Activated T-helper 17 cell treated with anti-CD3 and anti-CD28 coated beads, Interleukin-2, amount 50 U/mL, for 72 hours (primary cell): ENCODE measurements at regions not wholly inside any gene's neighbourhood (a gene's known extent, or its start where the extent isn't known, plus 50 kb on each side); places are given as distances from the start of the nearest gene placed in this dataset.

Experiments used
- ATAC-seq: fragments of 150-1000 bp; cut with Tn5 transposase; replicated peaks from 2 replicates; pipeline ENCODE4 v1.10.0; 2021; ENCODE audit warnings: mild to moderate bottlenecking, moderate library complexity
- H3K27ac Mint-ChIP-seq: one replicate; pipeline ENCODE4 v1.8.0; 2022; ENCODE audit warnings: mixed read lengths
- H3K27me3 Mint-ChIP-seq: one replicate; pipeline ENCODE4 v1.8.0; 2022; ENCODE audit warnings: mixed read lengths
- H3K36me3 Mint-ChIP-seq: one replicate; pipeline ENCODE4 v1.8.0; 2022; ENCODE audit warnings: low read depth, mild to moderate bottlenecking, mixed read lengths
- H3K4me1 Mint-ChIP-seq: one replicate; pipeline ENCODE4 v1.8.0; 2022; ENCODE audit warnings: mixed read lengths
- H3K4me3 Mint-ChIP-seq: one replicate; pipeline ENCODE4 v1.8.0; 2022; ENCODE audit warnings: mild to moderate bottlenecking, mixed read lengths
- H3K9me3 Mint-ChIP-seq: one replicate; pipeline ENCODE4 v1.8.0; 2022; ENCODE audit warnings: mixed read lengths

- ATAC-seq: no peak
- Mint-ChIP-seq H3K36me3 (no peaks in the 10 kb centered on the region), H3K27me3 (peaks cover 5% of the 10 kb centered on the region), H3K9me3 (peaks cover 5% of the 10 kb centered on the region), H3K27ac (no peak overlapping the region), H3K4me1 (no peaks in the 10 kb centered on the region), H3K4me3 (no peak overlapping the region)
Observed at GRCh38 chr6:140905050-140905449, 1227.7 kb upstream of the GJE1 start.

DNA sequence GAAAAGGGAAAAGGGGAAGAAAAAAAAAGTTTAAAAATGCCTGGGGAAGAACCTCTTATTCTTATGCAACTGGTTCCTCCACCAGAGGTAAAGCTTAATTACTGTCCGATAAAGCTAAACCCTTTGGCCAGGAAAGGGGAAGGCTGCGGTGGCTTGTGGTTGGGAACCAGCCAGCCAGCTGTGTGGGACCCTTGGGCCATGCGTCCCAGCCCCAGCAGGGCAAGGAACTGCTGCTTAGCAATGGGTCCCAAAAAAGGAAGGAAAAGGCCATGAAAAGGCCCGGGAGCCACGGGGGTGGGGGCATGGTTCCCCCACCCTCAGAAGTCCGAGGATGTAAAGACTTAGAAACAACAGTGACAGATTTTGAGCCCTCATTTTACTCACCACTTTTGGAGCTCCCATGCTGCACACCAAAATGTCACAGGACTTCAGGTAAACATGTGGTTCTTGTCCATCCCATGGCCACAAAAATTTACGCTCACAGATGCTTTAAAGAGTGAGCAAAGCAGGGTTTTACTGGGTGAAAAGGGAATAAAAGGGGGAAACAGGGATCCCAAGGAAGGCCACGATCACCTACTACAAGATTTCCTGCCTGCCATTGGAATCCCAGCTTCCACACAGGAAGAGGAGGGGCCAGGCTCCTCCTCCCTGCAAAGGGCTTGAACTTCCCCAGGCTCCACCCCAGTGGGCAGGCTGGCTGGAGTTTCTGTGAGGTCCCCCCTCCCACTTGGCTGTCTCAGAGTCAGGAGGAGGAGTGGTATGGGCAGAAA is 1234.7 kb upstream of the GJE1 start:
- no peak for ATAC-seq
- no peak overlapping the region for H3K4me3 Mint-ChIP-seq
- H3K27ac Mint-ChIP-seq: no peak overlapping the region
- no peaks in the 10 kb centered on the region for H3K36me3 Mint-ChIP-seq
- peaks cover 5% of the 10 kb centered on the region for H3K9me3 Mint-ChIP-seq
- peaks cover 10% of the 10 kb centered on the region for H3K27me3 Mint-ChIP-seq
- H3K4me1 Mint-ChIP-seq: no peaks in the 10 kb centered on the region

DNA sequence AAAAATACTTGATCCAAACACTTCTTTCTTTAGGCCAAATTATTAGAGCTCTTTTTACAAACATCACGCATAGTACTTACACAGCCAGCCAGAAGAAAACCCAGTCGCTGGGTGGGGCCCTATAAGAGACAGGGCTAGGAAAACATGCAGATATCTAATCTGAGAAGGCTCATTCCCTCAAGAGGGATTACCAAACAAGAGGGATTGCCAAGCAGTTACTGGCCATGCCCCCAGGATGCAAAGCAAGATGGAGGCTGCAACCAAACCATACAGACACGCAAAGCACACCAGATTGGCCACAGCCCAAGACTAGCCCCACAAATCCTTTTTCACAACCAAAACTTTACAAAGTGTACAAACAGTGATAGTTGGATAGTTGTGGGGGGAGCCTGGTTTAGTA is 1235.4 kb upstream of the GJE1 start:
- Mint-ChIP-seq H3K9me3 (peaks cover 5% of the 10 kb centered on the region), H3K27ac (no peak overlapping the region), H3K4me3 (no peak overlapping the region), H3K4me1 (no peaks in the 10 kb centered on the region), H3K27me3 (peaks cover 10% of the 10 kb centered on the region), H3K36me3 (no peaks in the 10 kb centered on the region)
- no peak for ATAC-seq

DNA sequence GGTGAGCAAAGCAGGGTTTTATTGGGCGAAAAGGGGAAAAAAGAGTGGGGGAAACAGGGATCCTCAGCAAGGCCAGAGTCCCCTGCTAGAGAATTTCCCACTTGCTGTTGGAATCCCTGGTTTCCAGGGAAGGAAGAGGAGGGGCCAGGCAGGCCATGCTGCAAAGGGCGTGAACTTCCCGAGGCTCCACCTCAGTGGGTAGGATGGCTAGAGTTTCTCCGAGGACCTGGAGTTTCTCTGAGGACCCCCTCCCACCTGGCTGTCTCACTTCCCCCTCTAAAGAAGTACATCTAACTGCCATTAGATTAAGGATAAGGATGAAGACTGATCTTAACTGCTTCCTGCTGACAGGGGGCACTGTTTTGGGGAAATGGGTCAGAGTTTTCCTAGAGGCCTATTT is 1239.3 kb upstream of the GJE1 start:
- Mint-ChIP-seq H3K9me3 (no peaks in the 10 kb centered on the region), H3K36me3 (no peaks in the 10 kb centered on the region), H3K27me3 (peaks cover 13% of the 10 kb centered on the region), H3K4me1 (no peaks in the 10 kb centered on the region), H3K4me3 (no peak overlapping the region), H3K27ac (no peak overlapping the region)
- no peak for ATAC-seq

DNA sequence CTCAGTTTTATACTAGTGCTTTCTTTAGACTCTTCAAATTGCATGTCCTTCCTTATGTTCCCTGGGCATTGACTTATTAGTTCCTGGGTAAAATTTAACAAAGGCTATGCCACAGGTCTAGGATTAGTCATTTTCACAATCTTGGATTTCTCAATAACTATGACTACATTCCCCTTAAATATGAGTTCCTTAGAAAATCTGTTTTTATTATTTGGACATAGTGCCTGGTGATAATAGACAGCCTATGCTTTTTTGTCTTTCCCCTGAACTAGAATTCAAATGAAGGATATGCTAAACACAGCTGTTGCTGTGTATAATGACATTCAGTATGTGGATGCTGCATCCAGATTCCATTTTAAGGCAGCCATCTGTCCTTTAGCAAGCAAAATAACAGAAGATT is 1252.8 kb upstream of the GJE1 start:
- H3K9me3 Mint-ChIP-seq: no peaks in the 10 kb centered on the region
- no peak for ATAC-seq
- H3K4me1 Mint-ChIP-seq: no peaks in the 10 kb centered on the region
- H3K36me3 Mint-ChIP-seq: no peaks in the 10 kb centered on the region
- H3K4me3 Mint-ChIP-seq: no peak overlapping the region
- H3K27ac Mint-ChIP-seq: no peak overlapping the region
- no peaks in the 10 kb centered on the region for H3K27me3 Mint-ChIP-seq

- Mint-ChIP-seq H3K36me3 (no peaks in the 10 kb centered on the region), H3K9me3 (no peaks in the 10 kb centered on the region), H3K27ac (no peak overlapping the region), H3K27me3 (no peaks in the 10 kb centered on the region), H3K4me1 (no peaks in the 10 kb centered on the region), H3K4me3 (no peak overlapping the region)
- no peak for ATAC-seq
Observed at GRCh38 chr6:140874066-140874465, 1258.7 kb upstream of the GJE1 start.

DNA sequence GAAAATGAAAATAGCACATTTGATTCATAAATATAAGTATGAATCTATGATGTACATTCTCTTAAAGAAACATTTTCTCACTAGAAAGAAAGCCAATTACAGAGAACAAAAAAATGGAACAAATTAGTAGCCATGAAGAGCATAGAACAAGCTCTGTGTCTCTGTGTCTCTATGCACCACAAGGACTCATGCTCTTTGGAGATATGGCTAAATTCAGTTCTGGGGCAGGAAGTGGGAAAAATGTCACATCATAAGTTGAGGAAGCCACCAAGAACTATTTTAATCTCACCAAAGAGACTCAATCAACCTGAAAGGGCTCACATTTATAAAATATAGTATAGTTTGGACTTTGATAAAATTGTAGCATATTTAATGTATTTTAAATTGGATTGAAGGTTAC is 1259.8 kb upstream of the GJE1 start:
- no peak for ATAC-seq
- Mint-ChIP-seq H3K27ac (no peak overlapping the region), H3K36me3 (no peaks in the 10 kb centered on the region), H3K4me1 (no peaks in the 10 kb centered on the region), H3K27me3 (no peaks in the 10 kb centered on the region), H3K4me3 (no peak overlapping the region), H3K9me3 (no peaks in the 10 kb centered on the region)

DNA sequence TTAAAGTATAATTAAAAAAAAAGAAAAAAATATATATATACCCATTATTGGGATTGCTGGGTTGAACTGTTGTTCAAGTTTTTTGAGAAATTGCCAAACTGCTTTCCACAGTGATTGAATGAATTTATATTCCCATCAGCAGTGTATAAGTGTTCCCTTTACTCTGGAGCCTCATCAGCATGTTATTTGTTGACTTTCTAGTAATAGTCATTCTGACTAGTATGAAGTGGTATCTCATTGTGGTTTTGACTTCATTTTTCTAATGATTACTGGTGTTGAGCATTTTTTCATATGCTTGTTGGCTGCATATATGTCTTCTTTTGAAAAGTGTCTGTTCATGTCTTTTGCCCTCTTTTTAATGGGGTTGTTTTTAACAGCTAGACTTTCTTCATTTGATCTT is 1260.8 kb upstream of the GJE1 start:
- Mint-ChIP-seq H3K27me3 (peaks cover 2% of the 10 kb centered on the region), H3K4me1 (no peaks in the 10 kb centered on the region), H3K36me3 (no peaks in the 10 kb centered on the region), H3K4me3 (no peak overlapping the region), H3K27ac (no peak overlapping the region), H3K9me3 (no peaks in the 10 kb centered on the region)
- ATAC-seq: no peak

GRCh38 chr6:140867336-140867735 is 1265.4 kb upstream of the GJE1 start:
- Mint-ChIP-seq H3K4me1 (no peaks in the 10 kb centered on the region), H3K27ac (no peak overlapping the region), H3K27me3 (peaks cover 2% of the 10 kb centered on the region), H3K36me3 (no peaks in the 10 kb centered on the region), H3K4me3 (no peak overlapping the region), H3K9me3 (no peaks in the 10 kb centered on the region)
- ATAC-seq: no peak

- H3K4me3 Mint-ChIP-seq: no peak overlapping the region
- H3K9me3 Mint-ChIP-seq: no peaks in the 10 kb centered on the region
- H3K4me1 Mint-ChIP-seq: no peaks in the 10 kb centered on the region
- H3K27ac Mint-ChIP-seq: no peak overlapping the region
- H3K27me3 Mint-ChIP-seq: no peaks in the 10 kb centered on the region
- no peaks in the 10 kb centered on the region for H3K36me3 Mint-ChIP-seq
- peak; percentile 32 for ATAC-seq
Observed at GRCh38 chr6:140858381-140858971, 1274.2 kb upstream of the GJE1 start.

GRCh38 chr6:140857739-140858380 is 1274.9 kb upstream of the GJE1 start:
- no peaks in the 10 kb centered on the region for H3K4me1 Mint-ChIP-seq
- H3K36me3 Mint-ChIP-seq: no peaks in the 10 kb centered on the region
- H3K27me3 Mint-ChIP-seq: no peaks in the 10 kb centered on the region
- no peak overlapping the region for H3K27ac Mint-ChIP-seq
- peak; percentile 32 for ATAC-seq
- H3K4me3 Mint-ChIP-seq: no peak overlapping the region
- no peaks in the 10 kb centered on the region for H3K9me3 Mint-ChIP-seq

DNA sequence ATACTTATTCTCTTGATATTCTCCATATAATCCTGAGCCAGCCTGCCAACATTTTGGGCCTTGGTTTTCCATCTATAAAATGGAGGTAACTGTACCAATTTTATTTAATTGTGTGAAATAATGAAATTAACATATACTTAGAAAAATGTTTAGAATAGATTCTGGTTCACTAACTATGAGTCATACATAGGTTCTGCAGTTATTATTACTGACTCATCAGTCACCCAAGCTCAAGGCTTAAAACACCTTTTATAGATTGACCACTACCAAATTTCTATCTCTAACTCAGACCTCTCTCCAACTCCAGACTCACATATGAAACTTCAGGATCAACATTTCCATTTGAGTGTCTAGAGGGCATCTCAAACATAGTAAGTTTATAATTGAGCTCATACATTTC is 1277.2 kb upstream of the GJE1 start:
- Mint-ChIP-seq H3K36me3 (no peaks in the 10 kb centered on the region), H3K4me3 (no peak overlapping the region), H3K9me3 (no peaks in the 10 kb centered on the region), H3K27ac (no peak overlapping the region), H3K4me1 (no peaks in the 10 kb centered on the region), H3K27me3 (no peaks in the 10 kb centered on the region)
- no peak for ATAC-seq

DNA sequence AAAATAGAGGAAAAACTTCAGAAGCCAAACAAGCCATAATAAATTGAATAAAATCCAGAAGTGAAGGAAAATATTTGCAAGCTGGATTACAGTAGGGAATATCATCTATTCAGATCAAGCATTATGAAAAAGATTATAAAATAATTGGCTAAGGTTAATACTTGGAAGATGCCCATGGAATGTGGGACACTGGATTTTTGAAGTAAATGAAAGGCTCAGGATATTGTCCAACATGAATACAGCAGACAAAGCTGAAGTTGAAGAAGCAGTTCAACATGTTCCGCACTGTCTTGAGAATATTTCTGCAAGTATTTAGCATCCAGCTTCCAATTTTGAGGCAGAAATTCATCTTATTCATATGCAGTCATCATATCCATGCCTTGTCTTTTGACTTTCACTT is 1278.4 kb upstream of the GJE1 start:
- no peaks in the 10 kb centered on the region for H3K36me3 Mint-ChIP-seq
- H3K27ac Mint-ChIP-seq: no peak overlapping the region
- no peaks in the 10 kb centered on the region for H3K4me1 Mint-ChIP-seq
- peaks cover under 1% of the 10 kb centered on the region for H3K27me3 Mint-ChIP-seq
- no peak overlapping the region for H3K4me3 Mint-ChIP-seq
- no peaks in the 10 kb centered on the region for H3K9me3 Mint-ChIP-seq
- ATAC-seq: no peak

DNA sequence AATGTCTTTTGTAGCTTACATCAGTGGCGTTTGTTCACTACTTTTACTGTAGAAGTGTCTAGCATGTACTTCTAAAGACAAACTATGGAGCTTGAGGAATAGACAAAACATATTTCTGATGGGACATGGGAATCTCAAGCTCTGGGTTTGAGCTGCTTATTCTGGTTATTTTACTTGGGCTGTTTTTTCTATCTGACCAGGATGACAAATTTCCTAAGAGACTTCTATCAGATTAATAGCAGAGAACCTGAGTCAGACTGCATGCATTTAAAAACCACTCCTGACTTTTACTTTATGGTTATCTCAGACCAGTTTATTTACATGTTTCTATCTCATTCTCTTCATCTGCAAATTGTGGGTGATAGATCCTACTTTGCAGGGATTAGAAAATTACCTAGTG is 1282.3 kb upstream of the GJE1 start:
- Mint-ChIP-seq H3K27me3 (peaks cover 3% of the 10 kb centered on the region), H3K27ac (no peak overlapping the region), H3K4me1 (no peaks in the 10 kb centered on the region), H3K4me3 (no peak overlapping the region), H3K36me3 (no peaks in the 10 kb centered on the region), H3K9me3 (no peaks in the 10 kb centered on the region)
- no peak for ATAC-seq

DNA sequence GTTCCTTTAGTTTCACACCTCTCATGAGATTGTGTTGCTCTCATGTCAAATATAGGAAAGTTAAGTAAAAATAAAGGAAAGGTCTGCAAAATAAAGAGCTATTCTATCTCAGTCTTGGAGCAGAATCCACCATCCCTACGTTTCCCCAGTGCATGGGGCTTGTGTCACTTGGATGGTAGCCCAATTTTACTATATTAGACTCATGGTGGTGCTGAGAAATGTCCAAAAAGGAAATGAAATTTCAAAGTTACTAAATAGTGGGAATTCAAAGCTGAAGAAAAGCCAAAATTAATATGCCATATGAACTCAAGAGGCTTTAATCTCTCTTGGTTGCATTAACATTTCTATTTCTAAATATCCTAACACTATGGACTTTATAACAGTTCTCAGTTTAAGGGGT is 1283.3 kb upstream of the GJE1 start:
- Mint-ChIP-seq H3K9me3 (no peaks in the 10 kb centered on the region), H3K4me1 (no peaks in the 10 kb centered on the region), H3K36me3 (no peaks in the 10 kb centered on the region), H3K27me3 (peaks cover 3% of the 10 kb centered on the region), H3K4me3 (no peak overlapping the region), H3K27ac (no peak overlapping the region)
- ATAC-seq: no peak
